Fibroblast of pulmonary artery (primary cell): ENCODE measurements at regions not wholly inside any gene's neighbourhood (a gene's known extent, or its start where the extent isn't known, plus 50 kb on each side); places are given as distances from the start of the nearest gene placed in this dataset.

ENCODE experiments used
- DNase-seq: peaks from one replicate; pipeline ENCODE4 v3.0.0-alpha.2; 2010; ENCODE audit warnings: low read depth
- H3K4me3 ChIP-seq: replicated peaks from 2 replicates; pipeline ENCODE4 v1.5.1; 2011; ENCODE audit warnings: low read depth, mild to moderate bottlenecking, control low read depth, low read length, moderate library complexity
- TF ChIP-seq, protein P1 (sequence below): IDR thresholded peaks from 2 replicates; pipeline ENCODE4 v1.5.1; 2011; ENCODE audit warnings: mild to moderate bottlenecking, control low read depth, low read length, inconsistent platforms; ENCODE audit errors: missing control alignments

DNA sequence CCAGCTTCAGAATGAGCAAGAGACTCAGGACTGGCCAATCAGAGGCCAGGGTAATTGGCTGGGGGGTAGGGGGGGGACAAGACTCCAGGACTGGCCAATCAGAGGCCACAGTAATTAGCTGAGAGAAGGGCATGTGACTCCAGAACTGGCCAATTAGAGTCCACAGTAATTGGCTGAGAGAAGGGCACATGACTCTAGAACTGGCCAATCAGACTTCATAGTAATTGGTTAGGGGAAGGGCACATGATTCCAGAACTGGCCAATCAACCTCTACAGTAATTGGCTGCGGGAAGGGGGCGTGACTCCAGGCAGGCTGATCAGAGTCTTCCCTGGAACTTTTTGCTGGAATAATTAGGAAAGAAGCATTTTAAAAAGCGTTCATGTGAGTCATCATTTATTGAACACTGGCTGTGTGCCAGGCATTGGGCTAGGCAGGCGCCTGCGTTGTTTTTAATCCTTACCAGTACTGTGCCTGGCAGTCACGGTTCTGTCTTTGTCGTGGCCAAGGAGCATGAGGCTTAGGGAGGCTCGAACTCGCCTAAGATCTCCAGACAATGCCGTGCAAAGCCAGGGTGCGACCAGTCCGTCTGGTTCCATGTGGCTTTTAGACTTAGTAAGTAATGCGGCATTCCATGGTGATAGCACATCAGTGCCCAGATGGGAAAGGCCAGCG, 508.1 kb downstream of the TBC1D22A start:
- DNase-seq: no peak
- TF ChIP-seq, protein P1, sequence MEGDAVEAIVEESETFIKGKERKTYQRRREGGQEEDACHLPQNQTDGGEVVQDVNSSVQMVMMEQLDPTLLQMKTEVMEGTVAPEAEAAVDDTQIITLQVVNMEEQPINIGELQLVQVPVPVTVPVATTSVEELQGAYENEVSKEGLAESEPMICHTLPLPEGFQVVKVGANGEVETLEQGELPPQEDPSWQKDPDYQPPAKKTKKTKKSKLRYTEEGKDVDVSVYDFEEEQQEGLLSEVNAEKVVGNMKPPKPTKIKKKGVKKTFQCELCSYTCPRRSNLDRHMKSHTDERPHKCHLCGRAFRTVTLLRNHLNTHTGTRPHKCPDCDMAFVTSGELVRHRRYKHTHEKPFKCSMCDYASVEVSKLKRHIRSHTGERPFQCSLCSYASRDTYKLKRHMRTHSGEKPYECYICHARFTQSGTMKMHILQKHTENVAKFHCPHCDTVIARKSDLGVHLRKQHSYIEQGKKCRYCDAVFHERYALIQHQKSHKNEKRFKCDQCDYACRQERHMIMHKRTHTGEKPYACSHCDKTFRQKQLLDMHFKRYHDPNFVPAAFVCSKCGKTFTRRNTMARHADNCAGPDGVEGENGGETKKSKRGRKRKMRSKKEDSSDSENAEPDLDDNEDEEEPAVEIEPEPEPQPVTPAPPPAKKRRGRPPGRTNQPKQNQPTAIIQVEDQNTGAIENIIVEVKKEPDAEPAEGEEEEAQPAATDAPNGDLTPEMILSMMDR: no peak
- no peak overlapping the region for H3K4me3 ChIP-seq

DNA sequence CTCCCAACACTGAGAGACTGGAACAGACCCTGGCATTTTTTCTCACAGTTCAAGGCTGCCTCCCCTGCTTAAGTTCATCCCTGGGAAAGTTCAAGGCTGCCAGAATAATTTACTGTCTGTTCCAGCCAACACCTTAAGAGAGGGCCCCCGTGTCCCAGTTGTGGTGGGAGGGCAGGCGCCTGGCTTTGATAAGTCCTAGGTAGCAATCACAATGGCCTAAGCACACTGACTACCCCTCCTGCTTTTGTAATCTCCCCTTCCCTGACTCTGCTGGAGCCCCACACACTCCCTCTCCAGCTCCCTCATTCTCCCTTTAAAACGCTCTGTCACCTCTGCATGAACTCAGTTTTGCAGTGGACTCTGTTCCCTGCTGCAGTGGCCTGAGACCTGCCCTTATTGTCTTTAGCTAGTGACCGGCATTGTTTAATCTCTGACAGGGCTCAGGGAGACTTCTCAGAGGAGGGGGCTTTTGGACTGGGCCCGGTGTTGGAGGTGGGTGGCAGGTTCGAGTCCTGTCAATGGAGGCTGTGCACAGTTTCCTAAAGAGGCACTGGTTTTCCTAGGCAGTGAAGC, 507.2 kb downstream of the TBC1D22A start:
- TF ChIP-seq, protein P1: no peak
- DNase-seq: no peak

DNA sequence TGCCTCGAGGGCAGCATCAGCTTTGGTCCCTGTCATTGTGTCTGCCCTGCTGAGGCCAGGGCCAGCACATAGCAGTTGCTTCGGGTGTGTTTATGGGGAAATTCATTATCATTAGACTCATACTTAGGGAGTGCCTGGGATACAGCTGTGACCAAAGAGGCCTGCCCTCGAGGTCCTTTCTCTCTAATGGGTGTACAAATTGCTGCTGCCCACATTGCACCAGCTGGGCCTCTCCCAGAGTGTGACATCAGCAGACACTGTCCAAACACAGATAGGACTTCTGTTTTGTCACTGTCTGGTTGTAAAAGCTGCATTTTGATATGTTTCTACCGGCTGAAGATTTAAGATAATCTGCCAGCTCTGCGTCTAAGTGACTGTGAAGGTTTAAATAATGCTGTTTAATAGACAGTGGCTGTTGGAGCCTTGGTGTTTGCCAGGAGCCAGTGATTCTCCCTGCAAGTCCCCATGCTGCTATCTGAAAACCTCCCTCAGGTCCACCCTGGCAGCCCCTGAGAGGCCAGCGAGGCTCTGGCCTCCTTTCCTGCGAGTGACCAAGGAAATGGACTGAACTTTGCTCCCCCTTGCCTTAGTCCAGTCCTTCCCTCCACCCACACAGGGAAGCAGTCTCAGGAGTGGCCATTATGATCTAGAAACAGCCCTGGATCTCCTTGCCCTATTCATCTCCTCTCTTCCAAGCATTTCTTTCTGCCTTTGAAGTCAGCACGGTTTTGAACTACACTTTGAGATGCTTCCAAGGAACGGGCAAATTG, 505.2 kb downstream of the TBC1D22A start:
- TF ChIP-seq, protein P1: no peak
- no peak overlapping the region for H3K4me3 ChIP-seq
- no peak for DNase-seq

More for the DNA sequence above, 507.2 kb downstream of the TBC1D22A start:
- no peak overlapping the region for H3K4me3 ChIP-seq

DNA sequence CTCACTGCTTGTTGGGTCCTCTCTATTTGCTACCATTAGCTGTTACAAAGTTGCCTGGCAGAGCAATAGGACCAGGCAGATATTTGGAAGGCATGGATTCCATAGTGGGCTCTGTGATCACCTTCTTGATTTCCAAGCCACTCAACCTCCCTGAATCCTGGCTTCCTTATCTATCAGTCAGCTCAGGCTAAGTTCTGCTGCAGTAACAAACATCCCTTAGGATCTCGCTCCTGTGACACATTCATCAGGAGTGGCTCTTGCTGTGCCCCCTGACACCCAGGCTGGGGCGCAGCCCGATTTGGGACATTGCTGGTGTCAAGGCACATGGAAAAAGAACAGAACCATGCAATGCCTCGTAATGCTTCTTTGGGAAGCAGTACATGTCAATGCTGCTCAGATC, 503.9 kb downstream of the TBC1D22A start:
- H3K4me3 ChIP-seq: no peak overlapping the region
- TF ChIP-seq, protein P1: no peak
- DNase-seq: no peak

DNA sequence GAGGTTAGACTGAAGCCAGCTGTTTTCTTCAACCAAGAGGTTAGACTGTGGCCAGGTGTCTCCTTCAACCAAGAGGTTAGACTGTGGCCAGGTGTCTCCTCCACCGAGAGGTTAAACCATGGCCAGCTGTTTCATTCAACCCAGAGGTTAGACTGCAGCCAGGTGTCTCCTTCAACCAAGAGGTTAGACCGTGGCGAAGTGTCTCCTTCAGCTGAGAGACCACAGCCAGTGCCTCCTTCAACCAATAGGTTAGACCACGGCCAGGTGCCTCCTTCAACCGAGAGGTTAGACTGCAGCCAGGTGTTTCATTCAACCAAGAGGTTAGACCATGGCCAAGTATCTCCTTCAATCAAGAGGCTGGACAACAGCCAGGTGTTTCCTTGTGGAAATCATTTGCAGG, 498.1 kb downstream of the TBC1D22A start:
- no peak for DNase-seq
- no peak overlapping the region for H3K4me3 ChIP-seq
- TF ChIP-seq, protein P1: no peak

DNA sequence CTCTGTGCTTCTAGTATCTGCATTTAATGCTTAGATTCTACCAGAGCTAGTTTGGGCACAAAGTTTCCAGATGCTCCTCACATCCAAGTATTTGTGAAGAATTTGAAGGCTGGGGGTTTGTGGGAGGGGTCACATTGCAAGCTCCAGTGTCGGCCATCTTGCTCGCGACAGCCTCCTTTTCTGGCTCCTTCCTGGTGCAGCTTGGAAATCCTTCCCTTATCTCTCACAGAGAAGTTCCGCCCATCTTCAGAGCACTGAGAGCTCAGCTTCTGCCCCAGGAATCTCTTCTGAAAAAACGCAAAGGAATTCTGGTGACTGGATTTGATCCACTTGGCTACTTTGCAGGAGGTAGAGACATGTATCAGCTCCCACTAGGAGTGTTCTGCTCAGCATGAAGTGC, 497.5 kb downstream of the TBC1D22A start:
- H3K4me3 ChIP-seq: no peak overlapping the region
- TF ChIP-seq, protein P1: no peak
- DNase-seq: no peak
